ENCODE measurements at regions not wholly inside any gene's neighbourhood (a gene's known extent, or its start where the extent isn't known, plus 50 kb on each side); places are given as distances from the start of the nearest gene placed in this dataset.

- TF ChIP-seq, protein P1, sequence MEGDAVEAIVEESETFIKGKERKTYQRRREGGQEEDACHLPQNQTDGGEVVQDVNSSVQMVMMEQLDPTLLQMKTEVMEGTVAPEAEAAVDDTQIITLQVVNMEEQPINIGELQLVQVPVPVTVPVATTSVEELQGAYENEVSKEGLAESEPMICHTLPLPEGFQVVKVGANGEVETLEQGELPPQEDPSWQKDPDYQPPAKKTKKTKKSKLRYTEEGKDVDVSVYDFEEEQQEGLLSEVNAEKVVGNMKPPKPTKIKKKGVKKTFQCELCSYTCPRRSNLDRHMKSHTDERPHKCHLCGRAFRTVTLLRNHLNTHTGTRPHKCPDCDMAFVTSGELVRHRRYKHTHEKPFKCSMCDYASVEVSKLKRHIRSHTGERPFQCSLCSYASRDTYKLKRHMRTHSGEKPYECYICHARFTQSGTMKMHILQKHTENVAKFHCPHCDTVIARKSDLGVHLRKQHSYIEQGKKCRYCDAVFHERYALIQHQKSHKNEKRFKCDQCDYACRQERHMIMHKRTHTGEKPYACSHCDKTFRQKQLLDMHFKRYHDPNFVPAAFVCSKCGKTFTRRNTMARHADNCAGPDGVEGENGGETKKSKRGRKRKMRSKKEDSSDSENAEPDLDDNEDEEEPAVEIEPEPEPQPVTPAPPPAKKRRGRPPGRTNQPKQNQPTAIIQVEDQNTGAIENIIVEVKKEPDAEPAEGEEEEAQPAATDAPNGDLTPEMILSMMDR (IDR thresholded peaks at IDR 0.05; ENCODE audit: borderline replicate concordance, extremely low read depth, low read length, poor library complexity, severe bottlenecking) = no peak
- no peak for TF ChIP-seq EZH2 (IDR thresholded peaks at IDR 0.05; ENCODE audit: borderline replicate concordance, low read depth, low read length, severe bottlenecking)
These were observed 154.9 kb upstream of the BMP2 start for GRCh38 chr20:6612606-6612923.

All from DND-41 (cell line).